SK-N-SH (cell line): ENCODE measurements at regions not wholly inside any gene's neighbourhood (a gene's known extent, or its start where the extent isn't known, plus 50 kb on each side); places are given as distances from the start of the nearest gene placed in this dataset.

Experiments used
- CTCF ChIA-PET: fragments of 300-600, 350-600 bp; formaldehyde crosslinking; extraction: SDS; loops from one replicate; lab custom pipeline; 2021; lab: Yijun Ruan, JAX
- POLR2A ChIA-PET: fragments of 350-600 bp; sonication (Branson Sonifier 250); formaldehyde crosslinking; extraction: SDS; loops from one replicate; lab custom pipeline; 2020; ENCODE audit warnings: antibody characterized with exemption, inconsistent platforms; lab: Yijun Ruan, JAX
- DNase-seq: peaks from one replicate; pipeline ENCODE4 v3.0.0; 2012
- H2AFZ ChIP-seq: fragments of 200-600 bp; sonication (generic); 2 replicates; pipeline ENCODE4 v1.8.1; 2016; ENCODE audit warnings: antibody characterized with exemption, mild to moderate bottlenecking, low read depth
- H3F3A ChIP-seq: fragments of 200-600 bp; sonication (generic); replicated peaks from 2 replicates; pipeline ENCODE3; 2016; ENCODE audit warnings: antibody characterized with exemption, mild to moderate bottlenecking; ENCODE audit not compliant: insufficient read depth
- H3K27ac ChIP-seq, 2 experiments: fragments of 200-500 bp in 1 of 2; fragments of 200-600 bp in 1 of 2; sonication (Bioruptor generic) in 1 of 2; sonication (generic), shearing (Covaris generic) in 1 of 2; 2 replicates each; pipeline versions ENCODE4 v1.5.1 to v1.6.1; 2014 to 2016; ENCODE audit warnings: low read depth in 2 of 2, inconsistent platforms in 1 of 2, low read length in 1 of 2, mild to moderate bottlenecking in 1 of 2, mixed read lengths in 1 of 2
- H3K27me3 ChIP-seq: fragments of 200-600 bp; sonication (generic), shearing (Covaris generic); 2 replicates; pipeline ENCODE4 v1.6.1; 2016; ENCODE audit warnings: mixed run types; ENCODE audit not compliant: insufficient read depth
- H3K36me3 ChIP-seq, 2 experiments: fragments of 200-500 bp in 1 of 2; fragments of 200-600 bp in 1 of 2; sonication (Bioruptor generic) in 1 of 2; sonication (generic) in 1 of 2; replicated peaks in 1 of 2; 2 replicates each; pipeline versions ENCODE3 to v1.5.1; 2014 to 2016; ENCODE audit warnings: low read length in 1 of 2, mild to moderate bottlenecking in 1 of 2; ENCODE audit not compliant: insufficient read depth in 2 of 2, control insufficient read depth in 1 of 2
- H3K4me1 ChIP-seq, 2 experiments: fragments of 200-500 bp in 1 of 2; fragments of 200-600 bp in 1 of 2; sonication (Bioruptor generic) in 1 of 2; sonication (generic), shearing (Covaris generic) in 1 of 2; 2 replicates each; pipeline versions ENCODE4 v1.5.1 to v1.6.1; 2014 to 2016; ENCODE audit warnings: low read depth in 1 of 2, low read length in 1 of 2, mixed run types in 1 of 2; ENCODE audit not compliant: insufficient read depth in 2 of 2, control insufficient read depth in 1 of 2
- H3K4me2 ChIP-seq: fragments of 200-600 bp; sonication (generic), shearing (Covaris generic); 2 replicates; pipeline ENCODE4 v1.6.1; 2017; ENCODE audit warnings: mixed run types
- H3K4me3 ChIP-seq, 2 experiments: fragments of 200-500 bp in 1 of 2; fragments of 200-600 bp in 1 of 2; sonication (Bioruptor generic) in 1 of 2; sonication (generic), shearing (Covaris generic) in 1 of 2; 2 replicates each; pipeline versions ENCODE4 v1.5.1 to v1.8.1; 2014 to 2016; ENCODE audit warnings: low read depth in 2 of 2, inconsistent platforms in 1 of 2, low read length in 1 of 2, mild to moderate bottlenecking in 1 of 2, mixed read lengths in 1 of 2, moderate library complexity in 1 of 2
- H3K79me2 ChIP-seq: fragments of 200-600 bp; sonication (generic); 2 replicates; pipeline ENCODE4 v1.8.1; 2017; ENCODE audit warnings: mild to moderate bottlenecking; ENCODE audit not compliant: insufficient read depth
- H3K9ac ChIP-seq: fragments of 200-600 bp; sonication (generic); 2 replicates; pipeline ENCODE4 v1.6.1; 2017; ENCODE audit warnings: mixed run types
- H3K9me2 ChIP-seq: fragments of 200-600 bp; sonication (generic); 2 replicates; pipeline ENCODE4 v1.6.1; 2017; ENCODE audit warnings: mixed run types
- H3K9me3 ChIP-seq: fragments of 200-600 bp; sonication (generic); 2 replicates; pipeline ENCODE4 v1.6.1; 2017; ENCODE audit warnings: mixed run types, mild to moderate bottlenecking, moderate library complexity
- H4K20me1 ChIP-seq: fragments of 200-600 bp; sonication (generic); 2 replicates; pipeline ENCODE4 v1.6.1; 2017; ENCODE audit warnings: mild to moderate bottlenecking, mixed run types; ENCODE audit not compliant: insufficient read depth
- ELF1 ChIP-seq: IDR thresholded peaks from 2 replicates; pipeline ENCODE4 v1.4.0; 2012
- EP300 ChIP-seq, 2 experiments: IDR thresholded peaks; 2 replicates each; pipeline versions ENCODE4 v1.4.0 to v1.6.1; 2012; ENCODE audit warnings: borderline replicate concordance in 1 of 2, low read depth in 1 of 2, low read length in 1 of 2
- EZH2phosphoT487 ChIP-seq: fragments of 200-600 bp; sonication (generic); IDR thresholded peaks from 2 replicates; pipeline ENCODE4 v1.6.1; 2017; ENCODE audit warnings: low read depth, mixed run types, mild to moderate bottlenecking, antibody characterized with exemption, moderate library complexity, borderline replicate concordance
- FOXM1 ChIP-seq: IDR thresholded peaks from 2 replicates; pipeline ENCODE4 v1.4.0; 2012; ENCODE audit warnings: low read depth, mild to moderate bottlenecking
- GABPA ChIP-seq: IDR thresholded peaks from 2 replicates; pipeline ENCODE4 v1.4.0; 2012; ENCODE audit warnings: low read depth, mild to moderate bottlenecking
- MEF2A ChIP-seq: IDR thresholded peaks from 2 replicates; pipeline ENCODE4 v1.4.0; 2012; ENCODE audit warnings: low read depth, borderline replicate concordance
- POLR2AphosphoS5 ChIP-seq: IDR thresholded peaks from 2 replicates; pipeline ENCODE4 v1.6.1; 2012; ENCODE audit warnings: low read depth, low read length
- RAD21 ChIP-seq: IDR thresholded peaks from 2 replicates; pipeline ENCODE4 v1.6.1; 2012; ENCODE audit warnings: mild to moderate bottlenecking, low read length
- RCOR1 ChIP-seq: fragments of 150-350 bp; IDR thresholded peaks from 2 replicates; pipeline ENCODE4 v1.6.1; 2017; ENCODE audit warnings: antibody characterized with exemption, low read length
- RFX5 ChIP-seq: IDR thresholded peaks from 2 replicates; pipeline ENCODE4 v1.6.1; 2012; ENCODE audit warnings: mild to moderate bottlenecking, improper control_type of control experiment, low read length
- SIN3A ChIP-seq: IDR thresholded peaks from 2 replicates; pipeline ENCODE4 v1.6.1; 2012; ENCODE audit warnings: low read depth, mild to moderate bottlenecking, low read length, moderate library complexity, borderline replicate concordance
- TCF12 ChIP-seq: IDR thresholded peaks from 2 replicates; pipeline ENCODE4 v1.4.0; 2012
- TEAD4 ChIP-seq: IDR thresholded peaks from 2 replicates; pipeline ENCODE4 v1.4.0; 2012; ENCODE audit warnings: mild to moderate bottlenecking, borderline replicate concordance; ENCODE audit not compliant: insufficient read depth
- WGBS: methylation state at CpG from one replicate; pipeline ENCODE4 v1.1.6; 2017; ENCODE audit warnings: low lambda C conversion rate; 5-methylcytosine and 5-hydroxymethylcytosine counted together
- TF ChIP-seq, protein P1 (sequence below): fragments of 150-350 bp; IDR thresholded peaks from 2 replicates; pipeline ENCODE4 v1.6.1; 2016; ENCODE audit warnings: mild to moderate bottlenecking, low read depth, low read length
- TF ChIP-seq, protein P2 (sequence below): IDR thresholded peaks from 2 replicates; pipeline ENCODE4 v1.4.0; 2012; ENCODE audit warnings: low read depth
- TF ChIP-seq, protein P3 (sequence below): IDR thresholded peaks from 2 replicates; pipeline ENCODE4 v1.4.0; 2012; ENCODE audit warnings: low read depth, borderline replicate concordance
- TF ChIP-seq, protein P4 (sequence below): IDR thresholded peaks from 2 replicates; pipeline ENCODE4 v1.6.1; 2012; ENCODE audit warnings: mild to moderate bottlenecking, low read depth, low read length, moderate library complexity

DNA sequence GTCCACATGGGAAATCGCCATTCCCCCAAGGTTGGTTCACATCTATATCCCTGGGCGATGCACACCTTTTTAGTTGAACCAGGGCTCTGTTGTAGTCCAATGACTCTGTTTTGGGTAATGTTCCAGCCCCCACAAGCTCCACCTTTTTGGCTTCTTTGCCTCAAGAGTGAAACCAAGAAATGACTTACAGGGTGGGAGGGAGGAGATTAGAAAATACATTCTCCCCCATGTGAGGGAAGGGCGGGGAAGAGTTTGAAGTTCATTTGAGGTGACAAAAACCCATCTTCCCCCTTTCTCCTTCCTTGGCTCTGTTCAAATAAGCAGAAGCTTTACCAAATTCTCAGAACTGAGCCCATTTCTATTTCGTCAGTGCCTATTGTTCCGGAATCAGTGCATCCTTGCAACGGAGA, 82.8 kb downstream of the GATA3 start:
- 88% methylated on average over 6 of the region's 6 CpGs for WGBS
- POLR2A ChIA-PET, result interaction anchor here (0.8 kb wide), 1 partner anchor 20 kb away, joined by 3 read pairs; no protein-coding TSS in a partner anchor
- CTCF ChIA-PET, result no interaction called here

DNA sequence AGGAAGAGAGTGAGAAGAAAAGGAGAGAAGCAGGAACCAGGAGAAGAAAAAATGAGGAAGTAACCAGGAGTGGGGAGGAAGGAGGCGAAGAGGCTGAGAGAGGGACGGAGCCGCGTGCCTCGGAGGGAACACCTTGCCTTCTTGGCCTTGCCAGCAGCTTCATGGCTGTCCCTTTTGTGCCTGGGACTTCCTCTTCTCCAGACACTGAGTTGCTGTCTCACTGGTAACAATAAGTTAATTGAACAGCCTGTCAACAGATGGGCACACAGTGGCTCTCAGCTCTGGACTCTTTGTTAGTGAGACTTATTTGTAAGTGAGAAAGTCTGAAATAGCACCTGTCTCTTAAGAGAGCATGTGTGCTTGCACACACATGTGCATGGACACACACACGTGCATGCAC, 83.2 kb downstream of the GATA3 start:
- 95% methylated on average over 6 of the region's 6 CpGs for WGBS
- no peaks in the 10 kb centered on the region for H4K20me1 ChIP-seq
- no peak overlapping the region for H3K4me2 ChIP-seq
- DNase-seq, result no peak
- ChIA-PET POLR2A (interaction anchor here (0.8 kb wide), 1 partner anchor 21 kb away, joined by 3 read pairs; no protein-coding TSS in a partner anchor), CTCF (no interaction called here)
- peaks cover 9% of the 10 kb centered on the region for H3F3A ChIP-seq
- H3K27me3 ChIP-seq, result no peaks in the 10 kb centered on the region
- no peak overlapping the region for H3K4me3 ChIP-seq
- H2AFZ ChIP-seq, result no peak overlapping the region
- H3K4me1 ChIP-seq, result peaks cover 3 to 6% of the 10 kb centered on the region in 2 experiments; a peak in 2 of 4 replicates
- H3K36me3 ChIP-seq, result no peaks in the 10 kb centered on the region
- no peaks in the 10 kb centered on the region for H3K9me2 ChIP-seq
- H3K79me2 ChIP-seq, result no peaks in the 10 kb centered on the region
- H3K27ac ChIP-seq, result no peak overlapping the region
- no peak overlapping the region for H3K9ac ChIP-seq
- no peaks in the 10 kb centered on the region for H3K9me3 ChIP-seq
- TF ChIP-seq POLR2AphosphoS5, result no peak
- no peak for TF ChIP-seq GABPA
- TF ChIP-seq, protein P1, sequence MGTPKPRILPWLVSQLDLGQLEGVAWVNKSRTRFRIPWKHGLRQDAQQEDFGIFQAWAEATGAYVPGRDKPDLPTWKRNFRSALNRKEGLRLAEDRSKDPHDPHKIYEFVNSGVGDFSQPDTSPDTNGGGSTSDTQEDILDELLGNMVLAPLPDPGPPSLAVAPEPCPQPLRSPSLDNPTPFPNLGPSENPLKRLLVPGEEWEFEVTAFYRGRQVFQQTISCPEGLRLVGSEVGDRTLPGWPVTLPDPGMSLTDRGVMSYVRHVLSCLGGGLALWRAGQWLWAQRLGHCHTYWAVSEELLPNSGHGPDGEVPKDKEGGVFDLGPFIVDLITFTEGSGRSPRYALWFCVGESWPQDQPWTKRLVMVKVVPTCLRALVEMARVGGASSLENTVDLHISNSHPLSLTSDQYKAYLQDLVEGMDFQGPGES, result no peak
- TF ChIP-seq RAD21, result no peak
- TF ChIP-seq EZH2phosphoT487, result no peak
- TF ChIP-seq ELF1, result no peak
- no peak for TF ChIP-seq EP300 (IDR thresholded peaks at IDR 0.05; ENCODE audit: borderline replicate concordance in 1 of 2, low read depth in 1 of 2, low read length in 1 of 2)
- TF ChIP-seq RCOR1, result no peak
- no peak for TF ChIP-seq TEAD4
- no peak for TF ChIP-seq RFX5
- TF ChIP-seq, protein P2, sequence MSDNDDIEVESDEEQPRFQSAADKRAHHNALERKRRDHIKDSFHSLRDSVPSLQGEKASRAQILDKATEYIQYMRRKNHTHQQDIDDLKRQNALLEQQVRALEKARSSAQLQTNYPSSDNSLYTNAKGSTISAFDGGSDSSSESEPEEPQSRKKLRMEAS, result no peak
- no peak for TF ChIP-seq FOXM1
- TF ChIP-seq SIN3A, result no peak

More for the DNA sequence above, 82.8 kb downstream of the GATA3 start:
- Histone ChIP-seq H3K9ac (no peak overlapping the region), H2AFZ (no peak overlapping the region), H3K36me3 (no peaks in the 10 kb centered on the region), H3K27me3 (no peaks in the 10 kb centered on the region), H3K9me3 (no peaks in the 10 kb centered on the region), H3K9me2 (no peaks in the 10 kb centered on the region), H3K27ac (no peak overlapping the region), H3K79me2 (no peaks in the 10 kb centered on the region), H3K4me1 (peaks cover 3 to 6% of the 10 kb centered on the region in 2 experiments; a peak in 2 of 4 replicates), H3F3A (peaks cover 9% of the 10 kb centered on the region), H3K4me2 (no peak overlapping the region), H3K4me3 (no peak overlapping the region), H4K20me1 (no peaks in the 10 kb centered on the region)
- DNase-seq, result no peak
- TF ChIP-seq, protein P2, result no peak
- TF ChIP-seq MEF2A (no peak), SIN3A (no peak), FOXM1 (no peak), POLR2AphosphoS5 (no peak), RFX5 (no peak), TCF12 (no peak), RCOR1 (no peak), EZH2phosphoT487 (no peak)
- TF ChIP-seq, protein P3, sequence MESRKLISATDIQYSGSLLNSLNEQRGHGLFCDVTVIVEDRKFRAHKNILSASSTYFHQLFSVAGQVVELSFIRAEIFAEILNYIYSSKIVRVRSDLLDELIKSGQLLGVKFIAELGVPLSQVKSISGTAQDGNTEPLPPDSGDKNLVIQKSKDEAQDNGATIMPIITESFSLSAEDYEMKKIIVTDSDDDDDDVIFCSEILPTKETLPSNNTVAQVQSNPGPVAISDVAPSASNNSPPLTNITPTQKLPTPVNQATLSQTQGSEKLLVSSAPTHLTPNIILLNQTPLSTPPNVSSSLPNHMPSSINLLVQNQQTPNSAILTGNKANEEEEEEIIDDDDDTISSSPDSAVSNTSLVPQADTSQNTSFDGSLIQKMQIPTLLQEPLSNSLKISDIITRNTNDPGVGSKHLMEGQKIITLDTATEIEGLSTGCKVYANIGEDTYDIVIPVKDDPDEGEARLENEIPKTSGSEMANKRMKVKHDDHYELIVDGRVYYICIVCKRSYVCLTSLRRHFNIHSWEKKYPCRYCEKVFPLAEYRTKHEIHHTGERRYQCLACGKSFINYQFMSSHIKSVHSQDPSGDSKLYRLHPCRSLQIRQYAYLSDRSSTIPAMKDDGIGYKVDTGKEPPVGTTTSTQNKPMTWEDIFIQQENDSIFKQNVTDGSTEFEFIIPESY, result no peak
- TF ChIP-seq, protein P4, sequence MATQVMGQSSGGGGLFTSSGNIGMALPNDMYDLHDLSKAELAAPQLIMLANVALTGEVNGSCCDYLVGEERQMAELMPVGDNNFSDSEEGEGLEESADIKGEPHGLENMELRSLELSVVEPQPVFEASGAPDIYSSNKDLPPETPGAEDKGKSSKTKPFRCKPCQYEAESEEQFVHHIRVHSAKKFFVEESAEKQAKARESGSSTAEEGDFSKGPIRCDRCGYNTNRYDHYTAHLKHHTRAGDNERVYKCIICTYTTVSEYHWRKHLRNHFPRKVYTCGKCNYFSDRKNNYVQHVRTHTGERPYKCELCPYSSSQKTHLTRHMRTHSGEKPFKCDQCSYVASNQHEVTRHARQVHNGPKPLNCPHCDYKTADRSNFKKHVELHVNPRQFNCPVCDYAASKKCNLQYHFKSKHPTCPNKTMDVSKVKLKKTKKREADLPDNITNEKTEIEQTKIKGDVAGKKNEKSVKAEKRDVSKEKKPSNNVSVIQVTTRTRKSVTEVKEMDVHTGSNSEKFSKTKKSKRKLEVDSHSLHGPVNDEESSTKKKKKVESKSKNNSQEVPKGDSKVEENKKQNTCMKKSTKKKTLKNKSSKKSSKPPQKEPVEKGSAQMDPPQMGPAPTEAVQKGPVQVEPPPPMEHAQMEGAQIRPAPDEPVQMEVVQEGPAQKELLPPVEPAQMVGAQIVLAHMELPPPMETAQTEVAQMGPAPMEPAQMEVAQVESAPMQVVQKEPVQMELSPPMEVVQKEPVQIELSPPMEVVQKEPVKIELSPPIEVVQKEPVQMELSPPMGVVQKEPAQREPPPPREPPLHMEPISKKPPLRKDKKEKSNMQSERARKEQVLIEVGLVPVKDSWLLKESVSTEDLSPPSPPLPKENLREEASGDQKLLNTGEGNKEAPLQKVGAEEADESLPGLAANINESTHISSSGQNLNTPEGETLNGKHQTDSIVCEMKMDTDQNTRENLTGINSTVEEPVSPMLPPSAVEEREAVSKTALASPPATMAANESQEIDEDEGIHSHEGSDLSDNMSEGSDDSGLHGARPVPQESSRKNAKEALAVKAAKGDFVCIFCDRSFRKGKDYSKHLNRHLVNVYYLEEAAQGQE, result no peak
